Transverse colon (tissue), 4 donors: ENCODE measurements at regions not wholly inside any gene's neighbourhood (a gene's known extent, or its start where the extent isn't known, plus 50 kb on each side); places are given as distances from the start of the nearest gene placed in this dataset.

ENCODE experiments used
- DNase-seq: peaks from one replicate; pipeline ENCODE4 v3.0.0-alpha.2; 2019
- H3K27ac ChIP-seq, 4 donors: fragments of 200-600 bp; sonication (generic); 2 replicates each; pipeline ENCODE4 v1.5.1; 2016 to 2018; ENCODE audit warnings: inconsistent platforms in 4 of 4
- H3K27me3 ChIP-seq: fragments of 200-600 bp; sonication (generic); 2 replicates; pipeline ENCODE4 v1.5.1; 2017; ENCODE audit warnings: inconsistent platforms
- H3K36me3 ChIP-seq, 4 donors: fragments of 200-600 bp; sonication (generic); 2 replicates each; pipeline ENCODE4 v1.5.1; 2017 to 2019; ENCODE audit warnings: inconsistent platforms in 4 of 4
- H3K4me1 ChIP-seq, 4 donors: fragments of 200-600 bp; sonication (generic); 2 replicates each; pipeline ENCODE4 v1.5.1; 2017 to 2020; ENCODE audit warnings: inconsistent platforms in 4 of 4
- H3K4me3 ChIP-seq, 4 donors: fragments of 200-600 bp; sonication (generic); 1 replicate in 1 of 4; 2 replicates in 3 of 4; pipeline versions ENCODE4 v1.5.1 to v1.6.1; 2017 to 2019; ENCODE audit warnings: inconsistent platforms in 4 of 4
- H3K9me3 ChIP-seq, 2 donors: fragments of 200-600 bp; sonication (generic); 2 replicates each; pipeline ENCODE4 v1.5.1; 2017 to 2019; ENCODE audit warnings: inconsistent platforms in 2 of 2
- EP300 ChIP-seq: sonication (generic); formaldehyde crosslinking; IDR thresholded peaks from one replicate; pipeline ENCODE4 v1.6.1; 2017; ENCODE audit warnings: antibody characterized with exemption, low read depth
- POLR2A ChIP-seq: fragments of 450-650 bp; IDR thresholded peaks from one replicate; pipeline ENCODE4 v1.6.1; 2016; ENCODE audit warnings: antibody characterized with exemption, mild to moderate bottlenecking, moderate library complexity
- POLR2AphosphoS5 ChIP-seq, 3 donors: sonication (generic); formaldehyde crosslinking; IDR thresholded peaks; one replicate each; pipeline ENCODE4 v1.6.1; 2016; ENCODE audit warnings: antibody characterized with exemption in 3 of 3
- WGBS, 2 donors: methylation state at CpG; one replicate each; pipeline ENCODE4 v1.1.5; 2018; ENCODE audit warnings: low coverage in 1 of 2; 5-methylcytosine and 5-hydroxymethylcytosine counted together
- in situ Hi-C, 4 donors: fragments of 200-750 bp; cut with MboI; loops; one replicate each; pipeline versions ENCODE4 v1.15.0 to v1.15.1; 2017; ENCODE audit warnings: low sequenced_read_pairs in 3 of 4, low pct_ligation_motif_present in 1 of 4, low pct_unique_long_range_greater_than_20kb in 1 of 4
- intact Hi-C: fragments of 100-400 bp; cut with DNase I; formaldehyde crosslinking; loops from one replicate; pipeline ENCODE4 v1.15.1; 2023; ENCODE audit warnings: low total_unique reads
- TF ChIP-seq, protein P1 (sequence below), 5 experiments: fragments of 200-600 bp in 3 of 5; fragments of 450-650 bp in 2 of 5; sonication (generic) in 3 of 5; IDR thresholded peaks; 1 replicate in 2 of 5; 2 replicates in 3 of 5; pipeline ENCODE4 v1.5.1; 2016 to 2017; ENCODE audit warnings: antibody characterized with exemption in 5 of 5, inconsistent platforms in 3 of 5, mild to moderate bottlenecking in 2 of 5, moderate library complexity in 1 of 5

DNA sequence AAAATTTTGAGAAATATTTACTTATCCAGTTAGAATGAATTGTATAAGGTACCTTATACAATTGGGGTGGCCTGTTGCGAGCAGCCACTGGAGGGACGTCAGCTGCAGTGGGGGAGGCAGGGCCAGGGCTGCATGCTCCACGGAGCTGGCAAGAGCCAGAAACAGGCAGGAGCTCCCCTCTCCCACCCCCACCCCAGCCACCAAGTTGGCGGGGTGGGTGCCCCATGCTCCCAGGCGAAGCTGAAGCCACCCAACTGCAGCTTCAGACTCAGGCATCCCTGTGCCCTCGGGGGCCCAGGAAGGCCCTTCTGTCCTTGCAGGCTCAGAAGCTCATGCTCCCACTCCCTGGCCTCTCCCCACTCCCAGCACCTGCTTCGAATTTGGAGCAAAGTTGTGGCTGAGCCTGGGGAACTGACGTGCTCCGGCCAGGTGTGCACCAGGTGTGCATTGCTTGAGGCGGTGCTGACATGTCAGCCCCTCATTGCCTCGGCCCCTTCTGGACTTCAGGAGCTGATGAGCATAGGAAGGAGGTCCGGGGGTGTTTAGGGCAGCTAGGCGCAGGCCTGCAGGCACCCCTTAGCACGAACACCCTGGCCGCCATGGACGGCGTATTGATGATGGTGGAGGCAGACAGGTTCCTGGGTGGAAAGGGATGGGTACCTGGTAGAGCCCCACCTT, 743.8 kb upstream of the GBE1 start:
- Histone ChIP-seq H3K4me3 (no peak overlapping the region), H3K36me3 (no peaks in the 10 kb centered on the region), H3K27ac (no peak overlapping the region), H3K9me3 (no peaks in the 10 kb centered on the region), H3K4me1 (no peaks in the 10 kb centered on the region), H3K27me3 (no peaks in the 10 kb centered on the region)
- WGBS, 2 donors, result 85% methylated on average over 15 of the region's 17 CpGs; no CpG with 5 or more reads in 1 of the 2 donors
- in situ Hi-C loops, result no loop called here
- intact Hi-C loops, result no loop called here
- TF ChIP-seq POLR2AphosphoS5 (IDR thresholded peaks at IDR 0.05) (no peak), POLR2A (no peak), EP300 (no peak)
- TF ChIP-seq, protein P1, sequence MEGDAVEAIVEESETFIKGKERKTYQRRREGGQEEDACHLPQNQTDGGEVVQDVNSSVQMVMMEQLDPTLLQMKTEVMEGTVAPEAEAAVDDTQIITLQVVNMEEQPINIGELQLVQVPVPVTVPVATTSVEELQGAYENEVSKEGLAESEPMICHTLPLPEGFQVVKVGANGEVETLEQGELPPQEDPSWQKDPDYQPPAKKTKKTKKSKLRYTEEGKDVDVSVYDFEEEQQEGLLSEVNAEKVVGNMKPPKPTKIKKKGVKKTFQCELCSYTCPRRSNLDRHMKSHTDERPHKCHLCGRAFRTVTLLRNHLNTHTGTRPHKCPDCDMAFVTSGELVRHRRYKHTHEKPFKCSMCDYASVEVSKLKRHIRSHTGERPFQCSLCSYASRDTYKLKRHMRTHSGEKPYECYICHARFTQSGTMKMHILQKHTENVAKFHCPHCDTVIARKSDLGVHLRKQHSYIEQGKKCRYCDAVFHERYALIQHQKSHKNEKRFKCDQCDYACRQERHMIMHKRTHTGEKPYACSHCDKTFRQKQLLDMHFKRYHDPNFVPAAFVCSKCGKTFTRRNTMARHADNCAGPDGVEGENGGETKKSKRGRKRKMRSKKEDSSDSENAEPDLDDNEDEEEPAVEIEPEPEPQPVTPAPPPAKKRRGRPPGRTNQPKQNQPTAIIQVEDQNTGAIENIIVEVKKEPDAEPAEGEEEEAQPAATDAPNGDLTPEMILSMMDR (IDR thresholded peaks at IDR 0.05), result no peak
- no peak for DNase-seq

DNA sequence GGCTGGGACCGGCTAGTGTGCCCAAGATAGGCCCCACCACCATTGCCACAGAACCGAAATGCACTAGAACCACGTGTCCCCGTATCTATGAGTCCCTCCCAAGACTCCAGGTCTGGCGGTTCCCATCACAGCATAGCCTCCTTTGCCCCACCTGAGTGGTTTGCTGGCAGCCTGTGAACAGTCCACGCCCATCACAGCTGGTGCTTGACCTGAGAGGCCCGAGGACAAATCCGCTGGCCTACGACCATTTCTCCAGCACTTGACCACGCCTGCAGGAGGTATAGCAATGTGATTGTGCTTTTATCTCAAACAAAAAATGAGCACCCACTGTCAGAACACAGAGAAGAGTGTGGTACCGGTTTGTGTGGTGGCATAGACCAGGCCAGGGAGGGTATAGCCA, 736.7 kb upstream of the GBE1 start:
- Histone ChIP-seq H3K27me3 (no peaks in the 10 kb centered on the region), H3K27ac (no peak overlapping the region), H3K4me1 (no peaks in the 10 kb centered on the region), H3K36me3 (no peaks in the 10 kb centered on the region), H3K9me3 (no peaks in the 10 kb centered on the region), H3K4me3 (no peak overlapping the region)
- TF ChIP-seq EP300, result no peak
- TF ChIP-seq POLR2A, result no peak
- intact Hi-C loops, result no loop called here
- 76 to 78% methylated on average over 1 to 11 of the region's 11 CpGs for WGBS, 2 donors
- in situ Hi-C loops, result no loop called here
- DNase-seq, result no peak

DNA sequence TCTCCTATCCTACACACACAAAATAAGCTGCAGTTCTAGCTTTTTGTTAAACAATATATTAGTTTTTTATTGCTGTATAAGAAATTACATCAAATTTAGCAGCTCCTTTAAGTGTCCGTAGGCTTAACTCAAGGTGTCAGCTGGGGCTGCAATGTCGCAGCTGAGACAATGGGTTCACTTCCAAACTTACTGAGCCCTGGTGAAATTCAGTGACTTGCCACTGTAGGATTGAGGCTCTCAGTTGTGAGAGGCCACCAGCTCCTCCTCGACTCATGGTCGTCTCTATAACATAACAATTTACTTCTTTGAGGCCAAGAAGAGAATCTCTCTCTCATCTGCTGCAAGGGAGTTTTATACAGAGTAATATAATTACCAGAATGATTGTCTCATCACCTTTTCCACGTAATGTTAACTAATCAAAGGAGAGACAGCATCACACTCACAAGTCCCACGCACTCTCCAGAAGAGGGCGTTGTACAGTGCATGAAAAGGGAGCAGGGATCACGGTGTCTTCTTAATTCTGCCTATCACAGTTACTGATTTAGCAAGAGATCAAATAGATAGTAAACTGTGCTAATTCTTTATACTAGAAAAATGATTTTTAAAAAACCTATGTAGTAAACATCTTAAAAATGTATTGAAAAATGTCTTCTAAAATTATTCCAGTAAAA, 735.6 kb upstream of the GBE1 start:
- H3K36me3 ChIP-seq, result no peaks in the 10 kb centered on the region
- no peak overlapping the region for H3K27ac ChIP-seq
- in situ Hi-C loops, result no loop called here
- no peaks in the 10 kb centered on the region for H3K27me3 ChIP-seq
- DNase-seq, result no peak
- TF ChIP-seq, protein P1 (IDR thresholded peaks at IDR 0.05), result no peak
- TF ChIP-seq EP300 (no peak), POLR2A (no peak), POLR2AphosphoS5 (IDR thresholded peaks at IDR 0.05) (no peak)
- intact Hi-C loops, result no loop called here
- no peaks in the 10 kb centered on the region for H3K9me3 ChIP-seq
- H3K4me3 ChIP-seq, result no peak overlapping the region
- no peaks in the 10 kb centered on the region for H3K4me1 ChIP-seq
- WGBS, 2 donors, result 49 to 64% methylated on average over 8 of the region's 8 CpGs

DNA sequence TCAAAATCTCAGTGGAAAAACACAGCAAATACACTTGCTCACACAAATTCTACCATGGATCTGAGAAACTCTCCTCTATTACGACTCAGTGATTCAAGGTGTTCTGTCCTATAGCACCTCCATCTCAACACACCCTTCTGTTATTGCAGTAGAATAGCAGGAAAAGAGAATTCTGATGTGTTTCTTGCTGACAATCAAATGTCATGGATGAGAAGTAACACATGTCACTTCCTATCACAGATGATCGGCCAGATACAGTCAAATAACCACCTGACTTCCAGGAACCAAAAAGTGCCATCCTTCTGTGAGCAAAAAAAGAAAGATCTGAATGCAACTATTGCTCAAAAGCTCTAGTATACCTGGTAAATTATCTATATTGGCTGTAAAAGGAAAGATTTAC, 734.2 kb upstream of the GBE1 start:
- no peak overlapping the region for H3K27ac ChIP-seq
- no peak overlapping the region for H3K4me3 ChIP-seq
- no peaks in the 10 kb centered on the region for H3K4me1 ChIP-seq
- 73 to 74% methylated on average over 2 of the region's 2 CpGs for WGBS, 2 donors
- no peaks in the 10 kb centered on the region for H3K9me3 ChIP-seq
- H3K27me3 ChIP-seq, result no peaks in the 10 kb centered on the region
- intact Hi-C loops, result no loop called here
- H3K36me3 ChIP-seq, result no peaks in the 10 kb centered on the region
- TF ChIP-seq POLR2AphosphoS5 (IDR thresholded peaks at IDR 0.05), result no peak
- TF ChIP-seq EP300, result no peak
- TF ChIP-seq POLR2A, result no peak
- TF ChIP-seq, protein P1 (IDR thresholded peaks at IDR 0.05), result no peak
- in situ Hi-C loops, result no loop called here
- DNase-seq, result no peak
